Glutamatergic neuron (in vitro differentiated cells): ENCODE measurements at regions not wholly inside any gene's neighbourhood (a gene's known extent, or its start where the extent isn't known, plus 50 kb on each side); places are given as distances from the start of the nearest gene placed in this dataset.

Experiments used
- DNase-seq: peaks from one replicate; pipeline ENCODE4 v3.0.0; 2022
- H3K27ac Mint-ChIP-seq: one replicate; pipeline ENCODE4 v1.8.0; 2020; ENCODE audit warnings: mild to moderate bottlenecking, mixed read lengths, inconsistent platforms; ENCODE audit not compliant: unreplicated experiment
- H3K27me3 Mint-ChIP-seq: one replicate; pipeline ENCODE4 v1.8.0; 2020; ENCODE audit warnings: mild to moderate bottlenecking, moderate library complexity, mixed read lengths, inconsistent platforms; ENCODE audit not compliant: unreplicated experiment
- H3K36me3 Mint-ChIP-seq: one replicate; pipeline ENCODE4 v1.8.0; 2020; ENCODE audit warnings: mild to moderate bottlenecking, mixed read lengths, inconsistent platforms; ENCODE audit not compliant: unreplicated experiment
- H3K4me1 Mint-ChIP-seq: one replicate; pipeline ENCODE4 v1.8.0; 2020; ENCODE audit warnings: mild to moderate bottlenecking, low read depth, mixed read lengths, inconsistent platforms; ENCODE audit not compliant: unreplicated experiment
- H3K4me3 Mint-ChIP-seq: one replicate; pipeline ENCODE4 v1.8.0; 2020; ENCODE audit warnings: mild to moderate bottlenecking, mixed read lengths, inconsistent platforms; ENCODE audit not compliant: unreplicated experiment
- H3K9me3 Mint-ChIP-seq: one replicate; pipeline ENCODE4 v1.8.0; 2020; ENCODE audit warnings: mild to moderate bottlenecking, moderate library complexity, mixed read lengths, inconsistent platforms; ENCODE audit not compliant: unreplicated experiment
- TF ChIP-seq, protein P1 (sequence below): fragments of 200-600 bp; sonication (generic); IDR thresholded peaks from one replicate; pipeline ENCODE4 v1.5.0; 2021; ENCODE audit not compliant: partially characterized antibody, unreplicated experiment

DNA sequence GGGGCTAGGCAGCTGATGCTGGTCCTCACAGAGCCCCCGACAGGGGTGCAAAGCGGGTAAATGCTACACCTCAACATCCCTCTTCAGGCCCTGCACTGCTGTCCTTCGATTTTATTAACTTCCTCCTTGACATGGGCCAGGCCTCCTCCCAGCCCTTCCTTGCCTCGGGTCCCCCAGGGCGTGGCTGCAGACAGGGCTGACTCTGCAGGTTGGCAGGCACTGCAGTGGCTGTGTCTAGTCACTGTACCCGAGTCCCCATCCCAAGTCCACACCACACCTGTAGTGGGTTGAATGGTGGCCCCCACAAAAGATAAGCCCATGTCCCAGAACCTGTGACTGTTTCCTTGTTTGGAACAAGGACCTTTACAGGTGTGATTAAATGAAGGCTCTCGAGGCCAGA lies 140.2 kb downstream of the TWIST2 start:
- Mint-ChIP-seq H3K27me3 (peaks cover 3% of the 10 kb centered on the region), H3K27ac (no peak overlapping the region), H3K4me1 (no peaks in the 10 kb centered on the region), H3K36me3 (no peaks in the 10 kb centered on the region), H3K4me3 (no peak overlapping the region), H3K9me3 (peaks cover 1% of the 10 kb centered on the region)
- TF ChIP-seq, protein P1, sequence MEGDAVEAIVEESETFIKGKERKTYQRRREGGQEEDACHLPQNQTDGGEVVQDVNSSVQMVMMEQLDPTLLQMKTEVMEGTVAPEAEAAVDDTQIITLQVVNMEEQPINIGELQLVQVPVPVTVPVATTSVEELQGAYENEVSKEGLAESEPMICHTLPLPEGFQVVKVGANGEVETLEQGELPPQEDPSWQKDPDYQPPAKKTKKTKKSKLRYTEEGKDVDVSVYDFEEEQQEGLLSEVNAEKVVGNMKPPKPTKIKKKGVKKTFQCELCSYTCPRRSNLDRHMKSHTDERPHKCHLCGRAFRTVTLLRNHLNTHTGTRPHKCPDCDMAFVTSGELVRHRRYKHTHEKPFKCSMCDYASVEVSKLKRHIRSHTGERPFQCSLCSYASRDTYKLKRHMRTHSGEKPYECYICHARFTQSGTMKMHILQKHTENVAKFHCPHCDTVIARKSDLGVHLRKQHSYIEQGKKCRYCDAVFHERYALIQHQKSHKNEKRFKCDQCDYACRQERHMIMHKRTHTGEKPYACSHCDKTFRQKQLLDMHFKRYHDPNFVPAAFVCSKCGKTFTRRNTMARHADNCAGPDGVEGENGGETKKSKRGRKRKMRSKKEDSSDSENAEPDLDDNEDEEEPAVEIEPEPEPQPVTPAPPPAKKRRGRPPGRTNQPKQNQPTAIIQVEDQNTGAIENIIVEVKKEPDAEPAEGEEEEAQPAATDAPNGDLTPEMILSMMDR, result no peak
- no peak for DNase-seq

DNA sequence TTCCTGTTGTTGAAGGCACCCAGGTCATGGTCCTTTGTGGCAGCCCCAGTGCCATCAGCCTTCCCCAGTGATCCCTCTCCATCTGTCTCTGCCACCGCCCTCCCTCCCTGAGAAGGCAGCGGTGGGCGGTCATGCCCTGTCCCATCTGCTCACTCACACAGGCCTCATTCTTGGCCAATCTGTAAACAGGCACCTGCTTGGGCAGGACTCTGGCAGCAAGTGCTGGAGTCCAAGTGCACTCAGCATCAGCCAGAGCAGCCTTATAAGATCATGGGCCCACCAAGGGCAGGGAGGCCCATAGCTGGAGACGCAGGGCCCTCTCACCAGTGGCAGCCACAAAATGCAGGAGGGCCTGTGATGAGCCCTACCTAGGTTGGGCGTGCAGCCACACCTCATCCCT lies 140.9 kb downstream of the TWIST2 start:
- peaks cover 1% of the 10 kb centered on the region for H3K36me3 Mint-ChIP-seq
- H3K9me3 Mint-ChIP-seq, result peaks cover 1% of the 10 kb centered on the region
- no peak overlapping the region for H3K4me3 Mint-ChIP-seq
- H3K27me3 Mint-ChIP-seq, result peaks cover 3% of the 10 kb centered on the region
- TF ChIP-seq, protein P1, result no peak
- no peaks in the 10 kb centered on the region for H3K4me1 Mint-ChIP-seq
- H3K27ac Mint-ChIP-seq, result no peak overlapping the region
- no peak for DNase-seq

DNA sequence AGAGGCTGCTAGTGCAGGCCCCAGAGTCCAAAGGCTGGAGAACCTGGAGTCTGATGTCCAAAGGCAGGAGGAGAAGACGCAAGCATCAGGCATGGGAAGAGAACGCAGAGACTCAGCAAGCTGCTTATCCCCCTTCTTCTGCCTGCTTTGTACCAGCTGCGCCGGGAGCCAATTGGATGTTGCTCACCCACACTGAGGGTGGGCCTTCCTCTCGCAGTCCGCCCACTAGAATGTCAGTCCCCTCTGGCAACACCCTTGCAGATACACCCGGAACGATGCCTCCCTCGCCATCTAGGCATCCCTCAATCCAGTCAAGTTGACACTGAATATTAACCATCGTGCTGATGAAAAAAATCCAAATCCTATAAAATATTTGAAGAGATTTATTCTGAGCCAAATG lies 141.6 kb downstream of the TWIST2 start:
- no peaks in the 10 kb centered on the region for H3K4me1 Mint-ChIP-seq
- peaks cover 3% of the 10 kb centered on the region for H3K27me3 Mint-ChIP-seq
- peaks cover 1% of the 10 kb centered on the region for H3K9me3 Mint-ChIP-seq
- H3K36me3 Mint-ChIP-seq, result peaks cover 8% of the 10 kb centered on the region
- H3K4me3 Mint-ChIP-seq, result no peak overlapping the region
- DNase-seq, result no peak
- no peak overlapping the region for H3K27ac Mint-ChIP-seq
- TF ChIP-seq, protein P1, result no peak

DNA sequence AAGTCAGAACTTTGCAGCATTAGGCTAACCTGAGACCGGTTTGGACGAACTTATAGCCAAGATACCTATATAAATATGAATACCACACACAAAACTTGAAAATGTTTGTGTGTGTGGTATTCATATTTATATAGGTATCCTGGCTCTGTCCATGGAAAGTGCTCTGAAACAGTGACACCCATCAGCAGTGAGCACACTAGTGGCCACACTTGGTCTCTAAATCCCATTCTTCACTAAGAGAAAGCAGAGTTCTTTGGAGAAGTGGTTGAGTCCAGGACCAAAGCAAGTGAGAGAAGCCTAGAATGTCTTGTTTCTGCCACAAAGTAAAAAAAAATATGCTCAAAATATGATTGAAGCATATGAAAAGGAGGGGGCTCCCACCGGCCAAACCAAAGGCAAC lies 146.5 kb downstream of the TWIST2 start:
- Mint-ChIP-seq H3K4me1 (no peaks in the 10 kb centered on the region), H3K27me3 (no peaks in the 10 kb centered on the region), H3K27ac (no peak overlapping the region), H3K36me3 (peaks cover 8% of the 10 kb centered on the region), H3K4me3 (no peak overlapping the region), H3K9me3 (peaks cover 1% of the 10 kb centered on the region)
- DNase-seq, result no peak
- TF ChIP-seq, protein P1, result no peak

DNA sequence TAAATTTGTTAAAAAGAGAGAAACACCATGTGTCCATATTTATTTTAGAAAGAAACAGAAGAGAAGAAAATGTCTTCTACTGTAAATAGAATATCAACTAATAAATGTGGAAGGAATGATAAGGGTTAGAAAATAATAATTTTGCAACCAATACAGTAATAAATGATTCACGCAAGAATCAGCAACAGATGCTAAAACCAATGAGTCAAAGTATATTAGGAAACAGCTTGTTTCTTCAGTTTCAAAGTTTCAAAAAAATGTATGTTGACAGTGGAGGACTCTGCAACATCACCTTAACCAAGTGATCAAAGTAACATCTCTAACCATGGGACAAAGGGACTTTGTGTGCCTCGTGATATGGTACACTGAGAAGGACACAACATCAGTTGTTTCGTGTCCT lies 147.0 kb downstream of the TWIST2 start:
- TF ChIP-seq, protein P1, result no peak
- DNase-seq, result no peak
- H3K36me3 Mint-ChIP-seq, result peaks cover 8% of the 10 kb centered on the region
- H3K4me3 Mint-ChIP-seq, result no peak overlapping the region
- no peaks in the 10 kb centered on the region for H3K9me3 Mint-ChIP-seq
- no peak overlapping the region for H3K27ac Mint-ChIP-seq
- H3K27me3 Mint-ChIP-seq, result no peaks in the 10 kb centered on the region
- H3K4me1 Mint-ChIP-seq, result no peaks in the 10 kb centered on the region
